HCT116 (cell line): ENCODE measurements at regions not wholly inside any gene's neighbourhood (a gene's known extent, or its start where the extent isn't known, plus 50 kb on each side); places are given as distances from the start of the nearest gene placed in this dataset.

Source experiments
- ATAC-seq: fragments of 200-7000 bp; cut with Tn5 transposase; 2 replicates; pipeline ENCODE4 v1.9.1; 2020; ENCODE audit warnings: mild to moderate bottlenecking, moderate library complexity
- BruUV-seq: library from RNA; stranded (reverse); fragments of 400-500 nt; replicated peaks from 2 replicates; lab custom pipeline; 2021; lab: Mats Ljungman, UMichigan
- CTCF ChIA-PET: fragments of 300-600 bp; sonication (Branson Sonifier 250); formaldehyde crosslinking; loops from one replicate; lab custom pipeline; 2021; ENCODE audit warnings: antibody characterized with exemption; lab: Charles Lee
- POLR2A ChIA-PET: fragments of 300-600, 350-600 bp; sonication (Branson Sonifier 250); formaldehyde crosslinking; loops from one replicate; lab custom pipeline; 2021; ENCODE audit warnings: antibody characterized with exemption; lab: Charles Lee
- RAD21 ChIA-PET, 2 experiments: fragments of 300-600 bp; sonication (Branson Sonifier 250); formaldehyde crosslinking; loops; one replicate each; lab custom pipeline; 2023; ENCODE audit warnings: low total read pairs in 2 of 2; ENCODE audit not compliant: uncharacterized antibody in 2 of 2, unreplicated experiment in 2 of 2, low non-redundant PET in 1 of 2; lab: Charles Lee
- DNase-seq: peaks from one replicate; pipeline ENCODE4 v3.0.0-alpha.2; 2010; ENCODE audit warnings: low read depth, low spot score
- H2AFZ ChIP-seq: fragments of 200-600 bp; shearing (Covaris generic), sonication (generic); 2 replicates; pipeline ENCODE4 v1.6.1; 2017; ENCODE audit warnings: low read depth, mixed run types, mixed read lengths, antibody characterized with exemption, low read length; ENCODE audit not compliant: poor library complexity, severe bottlenecking
- H3K27ac ChIP-seq: 2 replicates; pipeline ENCODE4 v1.5.1; 2012; ENCODE audit warnings: low read depth, low read length
- H3K27me3 ChIP-seq: fragments of 200-600 bp; sonication (generic); 2 replicates; pipeline ENCODE4 v1.6.1; 2016; ENCODE audit warnings: mixed run types, low read length, mixed read lengths; ENCODE audit not compliant: insufficient read depth
- H3K36me3 ChIP-seq, 2 experiments: fragments of 200-500 bp in 1 of 2; fragments of 200-600 bp in 1 of 2; sonication (Bioruptor generic) in 1 of 2; sonication (generic) in 1 of 2; 2 replicates each; pipeline versions ENCODE4 v1.5.1 to v1.6.1; 2014 to 2016; ENCODE audit warnings: low read length in 2 of 2, inconsistent platforms in 1 of 2, mixed read lengths in 1 of 2, mixed run types in 1 of 2; ENCODE audit not compliant: insufficient read depth in 2 of 2, control insufficient read depth in 1 of 2
- H3K4me1 ChIP-seq, 2 experiments: fragments of 200-600 bp in 1 of 2; sonication (generic) in 1 of 2; 2 replicates each; pipeline versions ENCODE4 v1.5.1 to v1.6.1; 2012 to 2017; ENCODE audit warnings: low read length in 2 of 2, inconsistent platforms in 1 of 2, mild to moderate bottlenecking in 1 of 2, mixed read lengths in 1 of 2, mixed run types in 1 of 2, moderate library complexity in 1 of 2; ENCODE audit not compliant: insufficient read depth in 2 of 2, control insufficient read depth in 1 of 2
- H3K4me2 ChIP-seq: fragments of 200-600 bp; sonication (generic); 2 replicates; pipeline ENCODE4 v1.6.1; 2017; ENCODE audit warnings: mixed run types, low read length, mixed read lengths
- H3K4me3 ChIP-seq, 2 experiments: fragments of 200-600 bp in 1 of 2; sonication (generic) in 1 of 2; replicated peaks in 1 of 2; 2 replicates each; pipeline ENCODE4 v1.5.1; 2011 to 2016; ENCODE audit warnings: low read length in 2 of 2, control low read depth in 1 of 2, low read depth in 1 of 2, mild to moderate bottlenecking in 1 of 2, mixed read lengths in 1 of 2, mixed run types in 1 of 2
- H3K79me2 ChIP-seq: fragments of 200-600 bp; sonication (generic); 2 replicates; pipeline ENCODE4 v1.6.1; 2017; ENCODE audit warnings: mild to moderate bottlenecking, mixed run types, low read length, moderate library complexity, mixed read lengths; ENCODE audit not compliant: insufficient read depth
- H3K9ac ChIP-seq: fragments of 200-600 bp; sonication (generic); 2 replicates; pipeline ENCODE4 v1.6.1; 2016; ENCODE audit warnings: low read length, mixed read lengths
- H3K9me2 ChIP-seq: fragments of 200-600 bp; sonication (generic), shearing (Covaris generic); 2 replicates; pipeline ENCODE4 v1.6.1; 2017; ENCODE audit warnings: mixed run types, mild to moderate bottlenecking, moderate library complexity; ENCODE audit not compliant: insufficient read depth
- H3K9me3 ChIP-seq, 2 experiments: fragments of 200-500 bp in 1 of 2; fragments of 200-600 bp in 1 of 2; sonication (Bioruptor generic) in 1 of 2; sonication (generic) in 1 of 2; 2 replicates each; pipeline ENCODE4 v1.6.1; 2014 to 2017; ENCODE audit warnings: low read length in 2 of 2, mixed read lengths in 2 of 2, inconsistent platforms in 1 of 2, low read depth in 1 of 2, mild to moderate bottlenecking in 1 of 2, mixed run types in 1 of 2, moderate library complexity in 1 of 2; ENCODE audit not compliant: control insufficient read depth in 1 of 2, insufficient read depth in 1 of 2
- H4K20me1 ChIP-seq: fragments of 200-600 bp; sonication (generic), shearing (Covaris generic); 2 replicates; pipeline ENCODE4 v1.6.1; 2017; ENCODE audit warnings: mixed run types, mild to moderate bottlenecking, moderate library complexity; ENCODE audit not compliant: insufficient read depth
- CBX3 ChIP-seq: IDR thresholded peaks from 2 replicates; pipeline ENCODE4 v1.6.1; 2012; ENCODE audit warnings: low read depth
- CEBPB ChIP-seq: IDR thresholded peaks from 2 replicates; pipeline ENCODE4 v1.6.1; 2012; ENCODE audit warnings: low read depth
- ELF1 ChIP-seq: IDR thresholded peaks from 2 replicates; pipeline ENCODE4 v1.6.1; 2012; ENCODE audit warnings: low read depth, borderline replicate concordance
- EZH2phosphoT487 ChIP-seq: fragments of 200-600 bp; IDR thresholded peaks from 2 replicates; pipeline ENCODE4 v1.6.1; 2018; ENCODE audit warnings: antibody characterized with exemption, borderline replicate concordance
- FOSL1 ChIP-seq: IDR thresholded peaks from 2 replicates; pipeline ENCODE4 v1.6.1; 2012; ENCODE audit warnings: low read depth
- JUND ChIP-seq: IDR thresholded peaks from 2 replicates; pipeline ENCODE4 v1.6.1; 2012
- POLR2A ChIP-seq: IDR thresholded peaks from 2 replicates; pipeline ENCODE4 v1.7.0; 2011; ENCODE audit warnings: borderline replicate concordance; ENCODE audit not compliant: insufficient read depth, insufficient read length; ENCODE audit errors: extremely low read depth
- RAD21 ChIP-seq: IDR thresholded peaks from 2 replicates; pipeline ENCODE4 v1.6.1; 2012; ENCODE audit warnings: low read depth, mild to moderate bottlenecking
- REST ChIP-seq: IDR thresholded peaks from 2 replicates; pipeline ENCODE4 v1.6.1; 2012; ENCODE audit warnings: low read depth
- SIN3A ChIP-seq: IDR thresholded peaks from 2 replicates; pipeline ENCODE4 v1.6.1; 2012; ENCODE audit warnings: low read depth
- YY1 ChIP-seq: IDR thresholded peaks from 2 replicates; pipeline ENCODE4 v1.6.1; 2011; ENCODE audit warnings: low read length, low read depth, moderate library complexity, mild to moderate bottlenecking; ENCODE audit not compliant: insufficient replicate concordance; ENCODE audit errors: extremely low read depth
- ZNF274 ChIP-seq: fragments of 200-500 bp; sonication (Bioruptor generic); IDR thresholded peaks from 2 replicates; pipeline ENCODE4 v1.6.1; 2014; ENCODE audit warnings: mild to moderate bottlenecking, low read depth, low read length, inconsistent platforms
- intact Hi-C: fragments of 100-400 bp; cut with micrococcal nuclease; formaldehyde crosslinking; loops from 2 replicates; pipeline ENCODE4 v1.10.0; 2022
- TF ChIP-seq, protein P1 (sequence below): IDR thresholded peaks from 2 replicates; pipeline ENCODE4 v1.6.1; 2011; ENCODE audit warnings: mild to moderate bottlenecking, low read length, moderate library complexity; ENCODE audit not compliant: insufficient replicate concordance; ENCODE audit errors: extremely low read depth
- TF ChIP-seq, protein P2 (sequence below): IDR thresholded peaks from 2 replicates; pipeline ENCODE4 v1.6.1; 2012

DNA sequence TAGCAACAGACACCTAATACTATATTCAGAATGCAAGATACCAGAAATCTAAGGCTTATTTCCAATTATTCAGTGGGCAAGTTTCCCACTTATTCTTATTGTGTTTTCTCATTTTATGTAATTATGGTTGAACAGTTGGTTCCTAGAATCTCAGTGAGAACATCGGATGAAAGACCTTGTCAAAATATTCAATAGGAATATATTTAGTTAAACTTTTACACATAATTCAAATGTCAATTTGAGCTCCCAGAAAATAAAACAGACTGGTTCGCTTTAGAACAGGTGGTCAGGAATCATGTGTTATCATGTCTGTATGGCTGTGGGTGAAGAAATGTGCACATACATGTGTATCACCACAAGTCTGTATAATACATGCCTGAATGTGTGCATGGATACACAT lies 447.8 kb downstream of the MED10 start:
- ATAC-seq (no peak), DNase-seq (no peak)
- Histone ChIP-seq H3K36me3 (no peaks in the 10 kb centered on the region), H3K27me3 (no peaks in the 10 kb centered on the region), H3K9me3 (no peaks in the 10 kb centered on the region), H4K20me1 (no peaks in the 10 kb centered on the region; the same call in 1 of the 2 replicates), H3K4me2 (no peak overlapping the region), H3K79me2 (no peaks in the 10 kb centered on the region), H3K27ac (no peak overlapping the region), H3K9me2 (no peaks in the 10 kb centered on the region), H3K4me1 (no peaks in the 10 kb centered on the region), H3K9ac (no peak overlapping the region), H3K4me3 (no peak overlapping the region), H2AFZ (no peak overlapping the region)
- no peak for TF ChIP-seq CEBPB
- TF ChIP-seq RAD21: no peak
- no peak for TF ChIP-seq CBX3
- TF ChIP-seq, protein P1, sequence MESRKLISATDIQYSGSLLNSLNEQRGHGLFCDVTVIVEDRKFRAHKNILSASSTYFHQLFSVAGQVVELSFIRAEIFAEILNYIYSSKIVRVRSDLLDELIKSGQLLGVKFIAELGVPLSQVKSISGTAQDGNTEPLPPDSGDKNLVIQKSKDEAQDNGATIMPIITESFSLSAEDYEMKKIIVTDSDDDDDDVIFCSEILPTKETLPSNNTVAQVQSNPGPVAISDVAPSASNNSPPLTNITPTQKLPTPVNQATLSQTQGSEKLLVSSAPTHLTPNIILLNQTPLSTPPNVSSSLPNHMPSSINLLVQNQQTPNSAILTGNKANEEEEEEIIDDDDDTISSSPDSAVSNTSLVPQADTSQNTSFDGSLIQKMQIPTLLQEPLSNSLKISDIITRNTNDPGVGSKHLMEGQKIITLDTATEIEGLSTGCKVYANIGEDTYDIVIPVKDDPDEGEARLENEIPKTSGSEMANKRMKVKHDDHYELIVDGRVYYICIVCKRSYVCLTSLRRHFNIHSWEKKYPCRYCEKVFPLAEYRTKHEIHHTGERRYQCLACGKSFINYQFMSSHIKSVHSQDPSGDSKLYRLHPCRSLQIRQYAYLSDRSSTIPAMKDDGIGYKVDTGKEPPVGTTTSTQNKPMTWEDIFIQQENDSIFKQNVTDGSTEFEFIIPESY: no peak
- no peak for TF ChIP-seq POLR2A
- POLR2A ChIA-PET: no interaction called here
- intact Hi-C loops: no loop called here
- CTCF ChIA-PET: no interaction called here
- BruUV-seq: no TSS peak
- RAD21 ChIA-PET: no interaction called here

DNA sequence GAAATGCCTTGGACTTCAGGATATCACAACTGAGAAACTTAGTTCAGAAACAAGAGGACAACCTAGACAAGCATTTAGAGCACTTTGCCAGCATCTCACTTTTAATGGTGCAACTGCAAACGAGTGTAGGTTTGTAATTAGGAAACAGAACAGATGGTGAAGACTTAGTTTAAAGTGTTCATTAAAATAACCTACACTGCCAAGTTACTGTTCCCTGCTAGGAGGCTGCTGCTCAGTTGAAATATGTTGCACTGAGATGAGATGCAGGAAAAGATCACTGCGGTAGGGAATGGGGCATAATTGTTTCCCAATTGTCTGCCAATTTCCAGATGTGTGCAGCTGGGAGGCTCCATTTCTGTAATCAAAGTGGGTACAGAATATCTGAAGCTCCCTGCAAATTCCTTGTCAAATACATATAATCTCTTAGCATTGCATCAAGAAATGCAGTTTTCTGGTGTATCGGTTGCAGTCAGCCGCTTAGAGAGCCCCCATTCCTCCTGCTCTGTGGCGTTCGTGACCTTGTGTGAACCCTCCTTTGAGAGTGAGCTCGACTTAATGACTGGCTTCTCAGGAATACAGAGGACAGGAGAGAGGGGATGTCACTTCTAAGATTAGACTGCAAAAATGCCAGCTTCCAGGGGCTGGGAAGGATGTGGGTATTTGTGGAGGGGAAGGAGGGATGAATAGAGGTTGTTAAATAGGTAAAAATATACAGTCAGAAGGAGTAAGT lies 448.9 kb downstream of the MED10 start:
- H3K27ac ChIP-seq: no peak overlapping the region
- ATAC-seq: no peak
- no peak for TF ChIP-seq ZNF274
- no peak for TF ChIP-seq EZH2phosphoT487
- TF ChIP-seq ELF1: no peak
- TF ChIP-seq FOSL1: no peak
- TF ChIP-seq REST: no peak
- TF ChIP-seq RAD21: no peak
- TF ChIP-seq, protein P2, sequence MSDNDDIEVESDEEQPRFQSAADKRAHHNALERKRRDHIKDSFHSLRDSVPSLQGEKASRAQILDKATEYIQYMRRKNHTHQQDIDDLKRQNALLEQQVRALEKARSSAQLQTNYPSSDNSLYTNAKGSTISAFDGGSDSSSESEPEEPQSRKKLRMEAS: no peak
- TF ChIP-seq SIN3A: no peak
- no peak for TF ChIP-seq JUND
- TF ChIP-seq YY1: no peak
- no peak for TF ChIP-seq POLR2A

More for the DNA sequence above, 448.9 kb downstream of the MED10 start:
- no peaks in the 10 kb centered on the region for H3K79me2 ChIP-seq
- RAD21 ChIA-PET: no interaction called here
- POLR2A ChIA-PET: no interaction called here
- H3K4me1 ChIP-seq: no peaks in the 10 kb centered on the region
- H3K27me3 ChIP-seq: no peaks in the 10 kb centered on the region
- H4K20me1 ChIP-seq: no peaks in the 10 kb centered on the region; the same call in 1 of the 2 replicates
- intact Hi-C loops: no loop called here
- H3K9me3 ChIP-seq: no peaks in the 10 kb centered on the region
- no peak overlapping the region for H3K4me3 ChIP-seq
- CTCF ChIA-PET: no interaction called here
- H3K36me3 ChIP-seq: no peaks in the 10 kb centered on the region
- no peaks in the 10 kb centered on the region for H3K9me2 ChIP-seq
- H2AFZ ChIP-seq: no peak overlapping the region
- no peak overlapping the region for H3K9ac ChIP-seq
- DNase-seq: no peak
- H3K4me2 ChIP-seq: no peak overlapping the region
- BruUV-seq: no TSS peak
